ENCODE measurements at regions not wholly inside any gene's neighbourhood (a gene's known extent, or its start where the extent isn't known, plus 50 kb on each side); places are given as distances from the start of the nearest gene placed in this dataset.

DNA sequence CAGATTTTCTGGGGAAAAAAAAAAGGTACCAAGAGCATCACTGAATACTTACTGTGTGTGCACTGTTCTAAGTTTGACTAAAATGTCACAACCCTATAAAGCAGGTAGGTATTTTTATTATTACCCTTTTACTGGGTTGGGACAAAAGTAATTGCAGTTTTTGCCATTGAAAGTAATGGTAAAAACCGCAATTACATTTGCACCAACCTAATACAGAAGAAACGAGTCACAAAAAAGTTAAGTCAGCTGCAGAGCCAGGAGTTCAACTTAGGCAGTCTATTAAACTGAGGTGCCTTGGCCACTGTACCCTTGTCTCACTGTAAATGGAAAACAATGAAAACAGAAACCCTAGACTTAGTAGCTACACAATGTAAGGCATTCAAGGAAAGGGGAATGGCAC, 281.9 kb downstream of the SUCLA2 start:
- TF ChIP-seq, protein P1, sequence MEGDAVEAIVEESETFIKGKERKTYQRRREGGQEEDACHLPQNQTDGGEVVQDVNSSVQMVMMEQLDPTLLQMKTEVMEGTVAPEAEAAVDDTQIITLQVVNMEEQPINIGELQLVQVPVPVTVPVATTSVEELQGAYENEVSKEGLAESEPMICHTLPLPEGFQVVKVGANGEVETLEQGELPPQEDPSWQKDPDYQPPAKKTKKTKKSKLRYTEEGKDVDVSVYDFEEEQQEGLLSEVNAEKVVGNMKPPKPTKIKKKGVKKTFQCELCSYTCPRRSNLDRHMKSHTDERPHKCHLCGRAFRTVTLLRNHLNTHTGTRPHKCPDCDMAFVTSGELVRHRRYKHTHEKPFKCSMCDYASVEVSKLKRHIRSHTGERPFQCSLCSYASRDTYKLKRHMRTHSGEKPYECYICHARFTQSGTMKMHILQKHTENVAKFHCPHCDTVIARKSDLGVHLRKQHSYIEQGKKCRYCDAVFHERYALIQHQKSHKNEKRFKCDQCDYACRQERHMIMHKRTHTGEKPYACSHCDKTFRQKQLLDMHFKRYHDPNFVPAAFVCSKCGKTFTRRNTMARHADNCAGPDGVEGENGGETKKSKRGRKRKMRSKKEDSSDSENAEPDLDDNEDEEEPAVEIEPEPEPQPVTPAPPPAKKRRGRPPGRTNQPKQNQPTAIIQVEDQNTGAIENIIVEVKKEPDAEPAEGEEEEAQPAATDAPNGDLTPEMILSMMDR (optimal IDR thresholded peaks at IDR 0.05 in 1 of 3, IDR thresholded peaks at IDR 0.05 in 1 of 3, conservative IDR thresholded peaks at IDR 0.05 in 1 of 3; ENCODE audit: extremely low read depth in 1 of 3, insufficient read depth in 2 of 3, low read length in 3 of 3) = no peak
- TF ChIP-seq EZH2 (IDR thresholded peaks at IDR 0.05; ENCODE audit: low read length) = no peak
